ENCODE measurements at regions not wholly inside any gene's neighbourhood (a gene's known extent, or its start where the extent isn't known, plus 50 kb on each side); places are given as distances from the start of the nearest gene placed in this dataset.

GRCh38 chrX:42485601-42486000, 292.4 kb downstream of the PPP1R2C start:
- H3K9me3 ChIP-seq (replicated peaks; ENCODE audit: control insufficient read depth, insufficient read depth, low read depth, low read length) = no peaks in the 10 kb centered on the region
- ATAC-seq (no peak), DNase-seq (ENCODE audit: extremely low read depth in 1 of 4, low spot score in 3 of 4) (no peak), FAIRE-seq (no peak)
- ChIA-PET POLR2A (interaction anchor here (1.4 kb wide), 1 partner anchor 14 kb away, joined by 5 read pairs; no protein-coding TSS in a partner anchor), CTCF (ENCODE audit: low intra/inter-chr PET ratio) (no interaction called here)
- no peaks in the 10 kb centered on the region for H3K4me1 ChIP-seq (replicated peaks in 1 of 2; ENCODE audit: control insufficient read depth in 2 of 2, insufficient read depth in 2 of 2, low read length in 2 of 2)
- no peak overlapping the region for H3K9ac ChIP-seq (ENCODE audit: insufficient read depth in 1 of 2, low read depth in 2 of 2, low read length in 2 of 2)
- H3K9me1 ChIP-seq (ENCODE audit: control insufficient read depth, insufficient read depth, low read length) = no peaks in the 10 kb centered on the region
- TF ChIP-seq EGR1 (conservative IDR thresholded peaks at IDR 0.05) = no peak
- TF ChIP-seq HDAC2 (IDR thresholded peaks at IDR 0.05) = no peak
- no peak for TF ChIP-seq DIDO1 (tag; IDR thresholded peaks at IDR 0.05; ENCODE audit: low read depth)
- no peak for TF ChIP-seq DDX20 (tag; IDR thresholded peaks at IDR 0.05; ENCODE audit: low read depth)
- no peak for TF ChIP-seq ZBTB1 (CRISPR knock-in tag; IDR thresholded peaks at IDR 0.05; ENCODE audit: borderline replicate concordance, low read depth)
- no peak for TF ChIP-seq SMC3 (conservative IDR thresholded peaks at IDR 0.05; ENCODE audit: insufficient read depth, low read depth, low read length)
- TF ChIP-seq ZNF197 (CRISPR knock-in tag; IDR thresholded peaks at IDR 0.05; ENCODE audit: low read depth) = no peak
- no peak for TF ChIP-seq TEAD4 (IDR thresholded peaks at IDR 0.05; ENCODE audit: low read length)
- TF ChIP-seq TEAD4 (CRISPR knock-in tag; IDR thresholded peaks at IDR 0.05; ENCODE audit: borderline replicate concordance) = no peak
- no peak for TF ChIP-seq SMARCC2 (IDR thresholded peaks at IDR 0.05; ENCODE audit: low read depth)
- no peak for TF ChIP-seq EHMT2 (IDR thresholded peaks at IDR 0.05)
- TF ChIP-seq HBP1 (CRISPR knock-in tag; IDR thresholded peaks at IDR 0.05) = no peak
- no peak for TF ChIP-seq ZNF507 (tag; conservative IDR thresholded peaks at IDR 0.05)
- no peak for TF ChIP-seq ZZZ3 (IDR thresholded peaks at IDR 0.05)
- TF ChIP-seq EWSR1 (IDR thresholded peaks at IDR 0.05; ENCODE audit: borderline replicate concordance, low read depth, partially characterized antibody) = no peak
- H3K4me2 ChIP-seq (ENCODE audit: insufficient read depth, low read length) = no peak overlapping the region
- H3K79me2 ChIP-seq (ENCODE audit: control insufficient read depth, insufficient read depth, low read length) = no peaks in the 10 kb centered on the region
- in situ Hi-C loops (cut with MboI) = no loop called here
- no peaks in the 10 kb centered on the region for H3K36me3 ChIP-seq (ENCODE audit: control insufficient read depth, insufficient read depth, low read length)
- H3K27ac ChIP-seq (ENCODE audit: extremely low read depth, low read depth, low read length) = no peak overlapping the region
- no TSS peak for BruUV-seq (replicated peaks)
- H2AFZ ChIP-seq (ENCODE audit: low read depth, low read length) = no peak overlapping the region
- WGBS (ENCODE audit: insufficient coverage, low coverage, missing lambda C conversion rate) = 0% methylated on average over 2 of the region's 2 CpGs
- intact Hi-C loops (cut with micrococcal nuclease) = no loop called here
- H4K20me1 ChIP-seq (replicated peaks; ENCODE audit: control insufficient read depth, insufficient read depth, low read length) = no peaks in the 10 kb centered on the region
- no peaks in the 10 kb centered on the region for H3K27me3 ChIP-seq (ENCODE audit: control insufficient read depth in 2 of 2, insufficient read depth in 2 of 2, low read length in 2 of 2)
- no peak overlapping the region for H3K4me3 ChIP-seq
